Stimulated activated CD8-positive, alpha-beta memory T cell treated with anti-CD3 and anti-CD28 coated beads, Interleukin-12 subunit alpha, Interleukin-12 subunit beta, amount 100 ng/mL, for 24 hours (primary cell): ENCODE measurements at regions not wholly inside any gene's neighbourhood (a gene's known extent, or its start where the extent isn't known, plus 50 kb on each side); places are given as distances from the start of the nearest gene placed in this dataset.

Experiments
- DNase-seq: peaks from one replicate; pipeline ENCODE4 v3.0.0-alpha.2; 2020; ENCODE audit errors: extremely low read depth

DNA sequence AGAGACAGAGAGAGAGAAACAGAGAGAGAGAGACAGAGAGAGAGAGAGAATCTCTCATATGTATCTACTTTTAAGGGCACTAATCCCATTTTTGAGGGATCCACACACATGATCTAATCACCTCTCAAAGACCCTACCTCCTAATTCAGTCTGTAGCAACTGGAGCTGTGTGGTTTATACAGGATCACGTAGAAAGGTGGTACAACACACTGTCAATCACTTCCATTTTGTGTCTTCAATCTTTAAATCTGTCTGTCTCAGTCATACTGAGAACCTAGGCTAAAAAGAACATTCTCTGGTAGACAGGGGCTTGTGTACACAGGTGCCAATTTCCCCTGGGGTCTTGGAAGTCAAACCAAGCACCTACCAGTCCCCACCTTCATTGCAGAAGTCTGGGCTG is 229.9 kb downstream of the TGFB2 start:
- DNase-seq = no peak

DNA sequence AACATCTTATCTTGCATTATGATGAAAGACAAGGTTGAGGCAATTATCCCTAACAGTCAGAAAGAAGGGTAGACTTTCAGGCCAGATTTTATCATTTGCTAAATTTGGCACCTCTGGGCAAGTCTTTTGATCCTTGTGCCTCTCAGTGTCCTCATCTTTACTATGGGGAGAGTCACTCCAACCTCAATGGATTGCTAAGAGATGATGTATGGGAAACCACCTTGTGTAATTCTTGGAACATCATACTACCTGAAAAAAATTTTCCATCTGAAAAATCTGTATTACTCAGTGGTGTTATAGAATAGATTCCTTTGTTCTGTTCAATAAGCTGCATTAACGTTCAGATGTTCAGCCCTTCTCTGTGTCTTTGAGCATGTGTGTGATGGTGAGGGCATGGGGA is 230.7 kb downstream of the TGFB2 start:
- no peak for DNase-seq

DNA sequence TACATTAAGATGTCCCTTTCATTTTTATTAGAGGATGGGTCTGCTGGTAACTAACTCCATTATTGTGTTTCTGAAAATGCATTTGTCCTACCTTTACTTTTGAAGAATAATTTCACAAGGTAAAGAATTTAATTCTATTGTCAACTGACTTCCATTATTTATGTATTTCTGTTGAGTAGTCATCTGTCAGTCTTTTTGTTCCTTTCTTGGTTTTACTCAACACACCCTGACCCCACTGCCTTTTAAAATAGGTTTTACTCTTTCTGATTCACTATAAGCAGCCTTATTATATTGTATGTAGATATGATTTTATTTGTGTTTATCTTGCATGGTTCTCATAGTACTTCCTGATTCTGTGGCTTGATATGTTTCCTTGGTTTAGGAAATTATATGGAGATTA is 237.5 kb downstream of the TGFB2 start:
- DNase-seq = no peak

DNA sequence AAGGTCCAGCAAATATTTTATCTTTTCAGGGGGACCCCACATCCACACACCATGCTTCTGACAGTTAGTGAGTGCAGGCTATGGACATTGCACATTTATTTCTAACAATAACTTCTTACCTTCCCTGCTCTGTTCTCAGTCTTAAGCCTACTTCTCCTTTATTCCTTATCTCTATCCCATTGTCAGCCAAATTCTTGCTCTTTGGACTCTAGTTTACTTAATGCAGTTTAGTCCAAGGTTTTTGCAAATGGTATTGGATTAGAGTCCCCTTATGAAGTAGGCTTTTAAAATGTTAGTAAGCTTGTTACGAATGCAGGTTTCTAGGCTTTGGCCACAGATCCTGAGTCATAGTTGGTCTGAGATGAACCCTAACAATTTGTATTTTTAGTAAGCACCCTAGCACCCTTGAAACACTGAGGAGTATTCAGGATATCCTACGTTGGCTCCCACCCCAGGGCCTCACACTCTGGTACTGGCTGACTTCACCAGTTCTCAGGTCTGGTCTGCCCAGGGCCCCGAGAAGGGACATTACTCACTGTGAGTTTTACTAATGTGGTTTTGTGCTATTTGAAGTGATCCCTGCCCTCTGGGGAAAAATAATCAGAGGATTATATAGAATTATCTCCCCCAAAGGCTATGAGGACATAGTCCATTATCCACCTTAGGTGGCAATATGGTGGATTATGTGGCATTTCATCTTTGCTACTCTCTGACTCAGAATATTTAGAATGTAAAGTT is 239.5 kb downstream of the TGFB2 start:
- no peak for DNase-seq

DNA sequence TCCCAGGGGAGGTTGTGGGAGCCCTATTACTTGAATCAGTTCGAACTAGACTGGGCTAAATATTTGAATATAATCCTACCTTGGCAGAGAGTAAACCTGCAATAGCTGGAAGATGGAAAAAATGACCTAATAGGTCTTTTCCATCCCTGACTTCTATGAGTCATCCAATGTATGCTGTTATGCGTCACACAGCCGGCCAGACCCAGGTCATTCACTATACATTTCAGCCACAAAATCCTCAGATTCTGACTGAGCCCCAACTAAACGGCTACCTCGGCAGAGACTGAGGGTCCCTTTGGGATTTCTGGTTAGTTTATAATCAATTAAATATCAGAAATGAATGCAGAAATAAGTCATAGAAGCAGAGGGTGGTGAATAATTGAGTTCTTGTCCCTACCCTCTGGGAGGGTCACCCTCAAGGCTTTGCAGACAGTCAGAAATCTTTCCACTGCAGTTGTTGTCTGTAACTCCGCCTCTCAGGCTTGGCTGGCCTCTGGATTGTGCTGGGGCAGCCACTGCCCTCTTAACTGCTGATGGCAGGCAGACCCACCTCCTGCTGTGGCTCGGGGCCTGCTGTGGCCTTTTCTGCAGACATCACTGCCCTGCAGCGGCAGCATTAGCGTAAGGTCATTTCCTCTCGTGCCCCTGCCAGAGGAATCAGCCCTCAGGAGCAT is 240.5 kb downstream of the TGFB2 start:
- no peak for DNase-seq

DNA sequence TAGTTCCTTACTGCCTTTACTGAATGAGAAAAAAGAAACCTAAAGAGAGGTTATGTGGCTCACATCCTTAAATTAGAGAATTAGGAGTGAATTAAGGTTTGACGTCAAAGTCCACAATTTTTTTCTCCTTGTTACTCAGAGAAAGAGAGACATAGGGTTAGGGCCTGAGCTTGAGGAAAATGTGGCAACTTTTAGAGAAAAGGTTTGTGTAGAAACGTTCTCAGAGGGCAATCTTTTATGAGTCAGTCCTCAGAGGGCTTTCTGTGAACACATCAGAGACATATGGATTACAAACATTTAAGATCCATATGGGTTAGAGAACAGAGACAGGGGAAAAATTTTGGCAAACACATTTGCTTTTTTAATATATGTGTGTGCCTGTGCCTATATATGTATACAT is 242.8 kb downstream of the TGFB2 start:
- DNase-seq = no peak

DNA sequence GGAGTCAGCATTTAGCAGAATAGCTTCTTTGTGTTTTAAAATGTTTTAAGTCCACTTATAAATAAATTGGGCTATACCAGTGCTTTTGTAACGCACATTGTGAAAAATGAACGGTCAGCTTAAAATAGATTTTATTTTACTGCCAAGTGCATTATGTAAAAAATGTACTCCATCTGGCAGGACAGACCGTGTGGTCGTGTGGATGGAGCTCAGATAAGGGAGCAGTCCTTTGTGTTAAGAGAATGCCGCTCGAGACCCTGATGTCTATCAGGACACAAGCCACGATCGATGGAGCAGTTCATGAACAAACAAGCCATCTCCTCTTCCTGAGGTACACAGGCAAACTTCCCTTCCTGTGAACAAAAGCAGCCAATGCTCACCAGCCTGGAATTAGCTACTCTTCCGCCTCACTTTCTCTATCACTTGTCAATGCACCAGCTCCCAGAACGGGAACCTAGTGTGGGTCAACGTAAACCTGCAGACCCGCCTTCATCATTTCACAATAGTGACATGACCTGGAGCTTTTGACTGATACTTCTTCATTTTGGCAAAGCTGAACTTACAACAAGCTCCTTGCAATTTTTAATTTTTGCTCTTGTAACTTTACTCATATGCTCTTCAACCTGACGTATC is 243.5 kb downstream of the TGFB2 start:
- no peak for DNase-seq

DNA sequence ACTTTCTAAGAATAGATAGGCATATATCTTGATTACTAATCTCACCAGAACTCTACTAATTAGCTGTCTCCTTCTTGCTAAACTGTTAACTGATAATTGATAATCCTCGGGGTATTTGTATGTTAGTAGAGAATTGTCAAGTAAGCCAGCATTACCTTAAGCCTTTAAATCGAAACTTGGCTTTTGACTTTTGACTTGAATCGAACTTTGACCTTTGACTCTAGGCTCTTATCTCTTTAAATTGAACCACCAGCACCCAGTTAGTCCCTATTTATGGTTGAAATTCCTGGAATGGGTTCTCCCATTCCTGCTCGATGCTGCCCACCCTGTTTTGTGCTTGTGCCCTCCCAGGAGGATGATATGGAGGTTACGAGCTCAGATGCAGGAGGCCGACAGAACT is 244.4 kb downstream of the TGFB2 start:
- no peak for DNase-seq

DNA sequence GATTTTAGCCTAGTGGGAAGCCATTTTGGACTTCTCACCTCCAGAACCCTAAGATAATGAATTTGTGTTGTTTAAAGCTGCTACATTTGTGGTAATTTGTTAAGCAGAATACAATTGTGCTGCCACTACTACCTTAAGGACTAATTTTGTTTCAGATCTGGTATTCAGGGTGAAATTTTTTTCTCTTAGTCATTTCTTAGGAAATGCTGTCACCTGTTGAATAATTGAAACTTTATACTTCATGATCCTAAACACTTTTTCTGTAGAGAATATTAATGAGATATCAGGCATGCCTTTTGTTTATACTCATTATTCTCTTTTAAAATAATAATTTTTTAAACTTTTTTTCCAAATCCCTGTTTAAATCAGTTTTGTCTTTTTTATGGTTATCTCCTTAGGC is 246.8 kb downstream of the TGFB2 start:
- DNase-seq = no peak

DNA sequence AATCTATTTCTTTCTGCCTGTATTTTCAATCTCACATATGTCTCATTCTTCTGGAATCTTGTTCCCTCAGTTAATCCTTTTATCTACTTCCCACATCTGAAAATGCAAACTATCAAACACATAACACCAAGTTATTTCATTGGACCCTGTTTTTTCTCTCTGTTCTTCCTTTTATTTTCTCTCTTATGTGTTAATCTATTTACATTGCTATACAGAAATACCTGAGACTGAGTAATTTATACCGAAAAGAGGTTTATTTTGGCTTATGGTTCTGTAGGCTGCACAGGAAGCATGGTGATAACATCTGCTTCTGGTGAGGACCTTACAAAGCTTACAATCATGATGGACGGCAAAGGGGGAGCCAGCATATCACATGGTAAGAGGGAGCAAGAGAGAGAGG is 247.6 kb downstream of the TGFB2 start:
- DNase-seq = no peak

DNA sequence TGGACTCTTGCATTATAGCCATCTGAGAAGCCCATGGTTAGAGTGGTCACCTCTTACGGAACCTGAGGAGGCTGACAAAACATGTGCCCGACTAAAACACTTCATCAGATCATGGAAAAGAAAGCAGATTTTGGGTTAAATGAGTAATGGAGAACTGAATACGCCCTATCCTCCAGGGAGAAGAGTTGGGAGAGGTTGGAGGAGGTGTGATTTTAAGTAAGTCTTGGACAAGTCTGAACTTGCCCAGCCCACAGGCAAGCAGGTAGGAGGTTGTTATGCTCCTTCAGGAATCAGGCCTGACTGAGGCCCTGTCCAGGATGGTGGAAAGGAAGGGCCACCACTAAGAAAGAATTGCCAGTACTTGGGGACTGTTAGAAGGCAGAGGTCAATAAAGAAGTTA is 255.8 kb downstream of the TGFB2 start:
- no peak for DNase-seq

DNA sequence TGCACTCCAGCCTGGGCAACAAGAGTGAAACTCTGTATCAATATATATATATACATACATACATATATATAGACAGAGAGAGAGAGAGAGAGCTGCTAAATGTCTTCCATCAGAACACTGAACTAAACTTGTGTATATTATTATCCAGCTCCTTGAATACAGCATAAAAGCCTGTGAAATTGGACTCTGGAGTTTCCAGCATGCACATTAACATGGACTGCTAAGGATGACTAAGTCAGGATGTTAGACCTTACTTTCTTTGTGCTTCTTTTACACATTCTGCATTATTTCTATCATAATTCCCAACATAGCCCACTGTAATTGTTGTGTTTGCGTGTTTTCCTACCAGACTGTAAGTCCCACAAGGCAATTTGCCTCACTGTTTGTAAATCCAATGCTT is 259.1 kb downstream of the TGFB2 start:
- no peak for DNase-seq

DNA sequence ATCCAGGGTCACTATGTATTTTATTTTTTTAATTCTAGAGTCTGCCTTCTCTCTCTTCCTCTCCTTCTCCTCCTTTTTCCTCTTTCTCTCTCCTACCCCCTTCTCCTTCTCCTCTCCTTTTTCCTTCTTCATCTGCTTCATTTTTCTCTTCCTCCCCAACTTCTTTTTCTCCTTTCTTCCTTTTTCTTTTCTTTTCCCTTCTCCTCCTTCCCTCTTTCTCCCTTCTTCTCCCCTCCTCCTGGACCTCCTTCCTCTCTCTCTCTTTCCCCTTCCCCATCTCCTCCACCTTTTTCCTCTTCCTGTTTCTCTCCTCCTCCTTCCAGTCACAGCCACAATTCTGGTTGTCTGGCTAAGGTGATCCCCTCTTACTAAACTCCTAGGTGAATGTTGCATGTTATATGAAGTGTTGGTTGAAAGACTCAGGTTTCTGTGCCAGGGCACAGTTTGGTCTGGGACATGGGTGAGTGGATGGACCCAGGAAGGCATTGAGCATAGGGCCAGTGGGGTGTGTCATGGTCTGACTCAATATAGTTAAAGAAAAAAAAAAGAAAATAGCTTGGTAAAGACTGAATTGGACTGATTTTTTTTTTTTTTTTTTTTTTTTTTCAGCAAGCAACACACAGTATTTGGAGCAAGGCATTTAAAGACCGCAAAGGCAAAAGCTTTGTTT is 266.9 kb downstream of the TGFB2 start:
- no peak for DNase-seq

DNA sequence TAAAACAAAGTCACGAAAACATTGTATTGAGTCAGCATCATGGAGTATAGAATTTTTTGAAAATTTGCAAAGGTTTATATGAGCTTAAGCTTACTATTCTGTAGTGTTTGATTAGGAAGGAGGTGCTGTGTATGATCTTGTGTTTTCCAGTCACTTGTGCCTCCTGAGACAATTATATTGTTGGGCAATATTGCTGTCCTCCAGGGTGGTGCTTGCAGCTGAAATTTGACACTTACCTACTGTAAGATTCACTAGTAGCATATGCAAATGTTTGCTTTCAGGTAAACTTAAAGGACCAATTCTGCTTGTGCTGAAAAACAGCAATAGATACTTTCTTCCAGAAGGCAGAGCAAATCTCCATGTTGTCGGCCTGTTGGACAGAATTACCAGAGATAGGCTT is 268.0 kb downstream of the TGFB2 start:
- DNase-seq = no peak

DNA sequence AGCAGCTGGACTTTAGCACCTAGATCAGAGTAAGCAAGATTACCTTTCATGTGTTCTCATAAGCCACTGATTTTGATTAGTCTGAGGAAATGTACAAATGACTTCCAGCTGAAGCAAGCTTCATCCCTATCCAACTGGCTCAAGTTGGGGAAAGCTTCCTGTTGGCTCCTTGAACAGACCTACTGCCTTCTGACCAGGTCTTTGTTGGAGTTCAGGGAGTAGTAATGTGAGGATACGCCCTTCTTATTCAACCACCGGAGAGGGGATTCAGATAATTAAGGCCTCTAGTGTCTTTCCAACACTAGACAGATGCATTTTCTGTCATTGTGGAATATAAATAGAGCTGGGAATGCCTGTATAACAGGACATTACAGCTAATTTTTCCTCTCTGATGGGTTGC is 268.9 kb downstream of the TGFB2 start:
- DNase-seq = no peak

DNA sequence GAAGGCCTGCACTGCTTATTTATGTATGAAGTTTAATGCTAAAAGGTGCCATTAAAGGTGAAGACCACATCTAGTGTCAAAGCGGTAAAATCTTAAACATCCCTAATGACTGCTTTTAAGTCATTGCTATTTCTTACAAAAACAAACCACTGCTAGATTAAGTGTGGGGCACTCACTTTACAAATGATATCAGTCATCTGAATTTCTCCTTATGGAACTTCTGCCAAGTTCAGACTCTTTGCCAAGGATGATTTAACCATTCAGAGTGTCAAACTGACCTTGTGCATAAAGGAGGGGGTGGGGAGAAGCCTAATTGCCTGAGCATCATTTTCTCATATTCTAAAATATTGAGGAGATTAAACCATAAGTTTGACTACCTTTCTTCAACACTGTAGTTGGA is 271.5 kb downstream of the TGFB2 start:
- no peak for DNase-seq

DNA sequence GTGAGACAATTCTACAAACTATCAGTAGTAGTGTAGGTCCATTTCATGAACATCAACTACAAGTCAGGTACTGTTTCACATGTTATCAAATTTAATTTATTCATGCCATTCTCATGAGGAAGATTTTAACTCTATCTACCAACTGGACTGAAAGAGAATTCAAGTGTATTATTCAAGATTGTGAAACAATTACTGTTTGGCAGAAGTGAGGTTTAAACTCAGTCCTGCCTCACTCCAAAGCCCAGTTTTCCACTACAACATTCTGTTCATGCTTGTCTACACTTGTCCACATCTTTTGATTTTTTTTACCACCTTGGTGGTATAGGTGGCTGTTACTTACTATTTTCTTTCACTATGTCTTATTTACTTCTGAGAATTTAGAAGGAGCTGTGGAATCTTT is 272.9 kb downstream of the TGFB2 start:
- DNase-seq = no peak

DNA sequence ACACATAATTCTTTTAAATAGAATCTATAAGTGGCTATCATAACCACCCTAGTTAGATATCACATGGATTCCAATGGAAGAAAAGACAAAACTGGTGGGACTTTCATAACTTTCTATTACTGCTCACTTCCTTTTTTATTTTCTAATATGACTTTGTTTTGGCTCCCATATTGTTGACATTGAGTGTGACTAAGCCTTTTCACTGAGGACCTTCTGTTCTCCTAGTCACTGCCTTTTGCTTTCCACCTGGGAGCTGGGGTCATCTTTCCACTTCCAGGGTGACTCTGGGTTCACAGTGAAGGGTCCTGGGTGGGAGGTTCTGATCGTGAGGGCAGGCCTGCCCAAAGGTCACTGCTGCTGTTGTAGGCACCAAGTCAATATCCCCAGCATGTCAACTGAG is 275.8 kb downstream of the TGFB2 start:
- DNase-seq = no peak

DNA sequence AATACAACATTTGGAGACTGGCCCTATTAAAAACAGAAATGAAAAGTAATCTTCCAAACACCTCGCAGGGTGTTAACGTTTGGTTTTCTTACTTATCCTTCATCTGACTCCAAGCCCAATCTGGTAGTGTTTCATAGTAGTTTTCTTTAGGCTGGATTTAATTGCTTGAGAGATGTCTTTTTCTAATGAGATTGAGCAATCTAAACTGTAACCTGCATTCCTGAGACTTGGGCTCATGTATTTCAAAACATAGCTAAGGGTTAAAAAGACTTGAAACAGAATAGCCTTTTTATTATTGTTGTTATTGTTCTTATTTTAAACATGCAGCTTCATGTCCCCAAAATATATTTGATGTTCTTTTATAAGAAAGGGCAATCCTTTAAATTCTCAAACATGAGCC is 278.9 kb downstream of the TGFB2 start:
- no peak for DNase-seq

DNA sequence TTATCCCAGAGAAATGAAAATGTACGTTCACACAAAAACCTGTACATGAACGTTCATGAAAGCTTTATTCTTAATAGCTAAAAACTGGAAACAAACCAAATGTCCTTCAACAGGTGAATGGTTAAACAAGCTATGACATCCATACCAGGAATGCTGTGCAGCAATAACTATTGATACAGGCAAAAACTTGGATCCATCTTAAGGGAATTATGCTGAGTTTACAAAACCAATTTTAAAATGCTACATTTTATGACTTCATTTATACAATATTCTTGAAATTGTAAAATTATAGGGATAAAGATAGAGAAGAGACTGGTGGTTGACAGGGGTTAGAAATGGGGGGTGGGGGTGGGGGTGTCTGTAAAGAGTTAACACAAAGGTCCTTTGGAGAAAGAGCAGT is 280.3 kb downstream of the TGFB2 start:
- no peak for DNase-seq

DNA sequence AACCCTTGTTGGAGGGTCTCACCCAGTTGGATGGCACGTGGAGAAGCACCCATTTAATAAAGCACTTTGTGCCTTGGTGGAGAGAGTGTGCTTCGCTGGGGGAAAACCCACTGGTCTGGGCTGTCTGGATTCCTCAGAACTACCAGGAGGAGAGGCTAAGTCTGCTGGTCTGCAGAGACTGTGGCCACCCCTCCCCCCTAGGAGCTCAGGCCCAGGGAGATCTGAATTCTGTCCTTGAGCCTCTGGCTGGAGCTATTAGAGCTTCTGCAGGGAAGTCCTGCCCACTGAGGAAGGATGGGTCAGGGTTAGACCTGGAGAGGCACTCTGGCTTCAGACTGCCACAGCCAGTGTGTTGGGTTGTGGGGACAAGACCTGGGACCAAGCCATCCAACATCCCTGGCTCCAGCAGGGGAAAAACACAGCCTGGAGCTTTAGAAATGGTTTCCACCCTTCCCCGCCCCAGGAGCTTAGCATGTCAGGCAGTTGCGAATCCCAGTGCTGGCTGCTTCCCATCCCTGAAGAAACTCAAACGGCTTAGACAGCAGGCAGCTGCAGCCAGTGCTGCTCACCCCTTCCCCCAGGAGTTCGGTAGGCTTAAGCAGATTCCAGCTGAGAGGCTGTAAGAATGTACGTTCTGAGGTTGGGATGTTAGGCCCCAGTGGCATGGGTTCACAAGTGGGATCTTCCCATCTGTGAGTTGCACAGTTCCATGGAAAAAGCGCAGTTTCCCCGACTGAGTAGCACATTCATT is 288.3 kb downstream of the TGFB2 start:
- DNase-seq = no peak

DNA sequence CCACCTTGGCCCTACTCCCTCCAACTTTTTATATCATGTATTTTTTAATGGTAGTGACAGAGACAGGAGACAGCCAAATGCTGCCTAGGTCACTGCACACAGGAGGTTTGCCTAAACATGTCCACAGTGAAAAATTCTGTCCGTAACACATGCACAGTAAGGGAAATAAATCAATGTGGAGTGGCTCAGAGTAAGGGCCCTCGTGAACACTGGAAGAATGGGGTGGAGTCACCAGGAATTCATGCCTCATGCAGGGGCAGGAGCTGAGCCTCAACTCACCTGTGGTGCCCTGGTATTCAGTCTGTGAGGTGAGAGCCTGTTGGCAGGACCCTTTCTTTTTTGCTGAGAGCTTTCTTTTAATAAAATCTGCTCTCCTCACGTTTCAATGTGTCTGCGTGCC is 289.1 kb downstream of the TGFB2 start:
- DNase-seq = no peak
